Retinal pigment epithelial cell (primary cell): ENCODE measurements at regions not wholly inside any gene's neighbourhood (a gene's known extent, or its start where the extent isn't known, plus 50 kb on each side); places are given as distances from the start of the nearest gene placed in this dataset.
"Not testable (repeated sequence)": the region's sequence is repeated elsewhere in the genome, so short reads cannot be mapped to it uniquely, and the experiment has no call there.

ENCODE experiments used
- DNase-seq: peaks from one replicate; pipeline ENCODE4 v3.0.0-alpha.2; 2010; ENCODE audit warnings: low read depth
- H3K4me3 ChIP-seq: 2 replicates; pipeline ENCODE4 v1.5.1; 2011; ENCODE audit warnings: mild to moderate bottlenecking, low read length, control low read depth, moderate library complexity
- TF ChIP-seq, protein P1 (sequence below): conservative IDR thresholded peaks from 2 replicates; pipeline ENCODE4 v1.5.1; 2011; ENCODE audit warnings: low read depth, low read length, control low read depth, inconsistent platforms

DNA sequence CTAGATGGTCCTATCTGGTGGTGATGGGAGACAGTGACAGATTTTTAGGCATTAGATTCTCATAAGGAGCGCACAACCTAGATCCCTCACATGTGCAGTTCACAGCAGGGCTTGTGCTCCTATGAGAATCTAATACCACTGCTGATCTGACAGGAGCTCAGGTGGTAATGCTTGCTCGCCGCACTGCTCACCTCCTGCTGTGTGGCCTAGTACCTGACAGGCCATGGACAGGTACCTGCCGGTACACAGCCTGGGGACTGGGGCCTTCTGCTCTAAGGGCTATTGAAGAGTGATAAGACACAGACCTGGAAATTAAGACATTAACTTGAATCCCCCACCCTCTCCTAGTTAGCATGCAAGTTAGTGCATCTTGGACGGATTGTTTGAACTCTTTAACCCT, 64.4 kb downstream of the KLRB1 start:
- not testable (repeated sequence) for DNase-seq, H3K4me3 ChIP-seq

DNA sequence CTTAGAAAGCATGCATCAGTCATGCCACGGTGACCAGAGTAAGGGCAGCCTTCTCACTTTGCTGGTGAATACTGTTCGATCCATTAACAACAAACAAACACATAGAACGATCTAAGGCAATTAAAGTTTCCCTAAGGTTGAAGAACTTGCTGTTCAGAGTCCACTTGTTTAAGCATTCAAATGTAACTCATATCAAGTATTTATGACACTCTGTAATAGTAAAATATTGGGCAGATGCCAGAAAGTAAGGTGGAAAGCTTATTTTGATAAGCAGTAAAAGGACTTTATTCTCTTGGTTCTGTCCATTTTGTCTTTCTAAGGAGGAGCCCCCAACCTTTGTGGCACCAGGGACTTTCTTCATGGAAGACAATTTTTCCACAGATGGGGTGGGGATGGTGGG, 64.9 kb downstream of the KLRB1 start:
- not testable (repeated sequence) for DNase-seq, H3K4me3 ChIP-seq

DNA sequence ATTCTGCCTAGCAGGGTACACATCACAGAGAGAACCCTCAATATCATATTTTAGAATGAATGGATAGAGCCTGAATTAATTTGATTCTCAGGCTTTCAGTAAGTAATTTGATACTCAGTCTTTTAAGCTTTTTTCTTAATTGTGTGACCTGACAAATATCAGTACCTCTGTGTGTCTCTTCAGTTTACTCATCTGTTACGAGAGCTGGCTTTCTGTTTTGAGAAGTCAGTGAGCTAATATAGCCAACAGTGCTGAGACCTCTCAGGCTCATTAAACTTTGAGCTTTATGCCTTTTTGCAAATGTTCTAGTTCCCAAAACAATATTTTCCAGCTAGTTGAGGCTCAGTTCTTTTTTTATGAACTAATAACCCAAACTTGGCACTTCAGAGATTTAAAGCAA, 91.8 kb downstream of the KLRB1 start:
- not testable (repeated sequence) for DNase-seq

DNA sequence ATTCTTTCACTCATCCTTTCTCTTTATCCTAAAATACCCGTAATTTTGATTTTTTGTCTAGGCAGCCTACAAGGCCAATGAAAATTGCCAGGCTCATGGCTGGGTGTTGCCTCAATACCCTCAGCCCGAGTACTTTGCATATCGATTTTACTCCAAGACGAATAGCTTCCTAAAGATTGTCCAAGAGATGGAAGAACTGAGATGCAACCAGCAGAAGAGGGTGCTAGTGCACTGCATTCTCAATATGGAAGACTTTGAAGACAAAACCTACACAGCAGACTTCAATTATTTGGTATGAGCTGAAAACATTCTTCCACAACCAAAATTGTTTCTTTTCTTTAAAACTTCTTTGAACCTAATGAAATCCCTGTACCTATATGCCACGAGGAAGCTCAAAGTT, 95.0 kb downstream of the KLRB1 start:
- not testable (repeated sequence) for DNase-seq, H3K4me3 ChIP-seq

More for the DNA sequence above, 91.8 kb downstream of the KLRB1 start:
- H3K4me3 ChIP-seq, result not testable (repeated sequence)

DNA sequence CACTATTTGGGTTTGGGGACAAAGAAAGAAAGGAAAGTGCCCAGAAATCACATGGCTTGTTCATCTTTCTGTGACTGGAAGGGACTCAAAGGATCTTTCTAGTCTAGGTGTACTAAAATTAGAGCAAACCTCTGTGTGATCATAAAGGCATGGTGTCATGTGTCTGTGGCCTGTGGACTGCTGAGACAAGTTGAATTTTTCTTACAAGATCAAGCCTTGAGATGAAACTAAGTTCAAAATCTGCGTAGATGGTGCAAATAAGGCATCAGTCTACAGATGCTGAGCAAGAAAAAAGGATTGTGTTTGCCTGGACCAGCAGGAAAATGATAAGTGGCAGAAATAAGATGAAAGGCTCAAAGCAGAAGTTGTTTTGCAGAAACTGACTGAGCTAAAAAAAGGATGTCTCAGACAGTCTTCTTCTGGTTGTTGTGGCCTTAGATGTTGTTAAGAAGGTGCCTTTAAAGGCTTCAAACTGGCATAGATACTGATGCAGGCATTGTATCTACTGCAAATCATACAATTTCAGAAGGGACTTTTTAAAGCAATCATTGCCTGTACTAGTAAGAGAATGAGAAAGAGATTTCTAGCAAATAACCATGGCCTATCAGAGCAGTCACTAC, 97.2 kb downstream of the KLRB1 start:
- DNase-seq, H3K4me3 ChIP-seq: not testable (repeated sequence)

DNA sequence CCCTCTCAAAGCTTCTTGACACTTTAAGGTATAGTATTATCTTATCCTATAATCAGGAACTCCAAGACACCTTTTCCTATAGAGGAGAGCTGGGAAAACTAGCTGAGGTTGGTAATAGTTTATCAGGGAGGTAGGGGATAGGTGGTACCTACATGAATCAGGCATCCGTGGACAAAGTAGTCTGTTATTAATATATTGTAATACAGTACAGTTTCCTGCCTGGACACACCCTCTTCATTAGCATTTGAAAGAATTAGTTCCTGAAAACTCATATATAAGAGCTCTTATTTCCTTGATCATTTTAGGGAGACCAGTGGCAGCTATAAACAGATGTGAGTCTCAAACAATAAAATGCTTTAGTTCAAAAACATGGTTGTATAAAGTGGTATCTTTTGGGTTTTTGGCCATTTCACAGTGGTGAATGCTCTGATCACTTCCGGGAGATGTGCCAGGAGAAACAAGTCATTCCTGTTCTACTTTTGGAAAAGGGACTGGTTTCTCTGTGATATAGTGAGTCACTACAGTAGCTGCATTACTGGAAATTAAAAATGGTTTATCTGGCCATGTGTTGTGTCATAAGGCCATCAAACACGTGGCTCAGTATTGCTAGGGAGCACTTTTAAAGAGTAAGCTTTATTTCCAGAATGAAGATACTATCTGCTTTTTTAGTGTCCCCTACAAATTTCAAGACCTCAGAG, 98.1 kb downstream of the KLRB1 start:
- DNase-seq, result peak; percentile 7
- TF ChIP-seq, protein P1, sequence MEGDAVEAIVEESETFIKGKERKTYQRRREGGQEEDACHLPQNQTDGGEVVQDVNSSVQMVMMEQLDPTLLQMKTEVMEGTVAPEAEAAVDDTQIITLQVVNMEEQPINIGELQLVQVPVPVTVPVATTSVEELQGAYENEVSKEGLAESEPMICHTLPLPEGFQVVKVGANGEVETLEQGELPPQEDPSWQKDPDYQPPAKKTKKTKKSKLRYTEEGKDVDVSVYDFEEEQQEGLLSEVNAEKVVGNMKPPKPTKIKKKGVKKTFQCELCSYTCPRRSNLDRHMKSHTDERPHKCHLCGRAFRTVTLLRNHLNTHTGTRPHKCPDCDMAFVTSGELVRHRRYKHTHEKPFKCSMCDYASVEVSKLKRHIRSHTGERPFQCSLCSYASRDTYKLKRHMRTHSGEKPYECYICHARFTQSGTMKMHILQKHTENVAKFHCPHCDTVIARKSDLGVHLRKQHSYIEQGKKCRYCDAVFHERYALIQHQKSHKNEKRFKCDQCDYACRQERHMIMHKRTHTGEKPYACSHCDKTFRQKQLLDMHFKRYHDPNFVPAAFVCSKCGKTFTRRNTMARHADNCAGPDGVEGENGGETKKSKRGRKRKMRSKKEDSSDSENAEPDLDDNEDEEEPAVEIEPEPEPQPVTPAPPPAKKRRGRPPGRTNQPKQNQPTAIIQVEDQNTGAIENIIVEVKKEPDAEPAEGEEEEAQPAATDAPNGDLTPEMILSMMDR, result no peak
- H3K4me3 ChIP-seq, result no peak overlapping the region

DNA sequence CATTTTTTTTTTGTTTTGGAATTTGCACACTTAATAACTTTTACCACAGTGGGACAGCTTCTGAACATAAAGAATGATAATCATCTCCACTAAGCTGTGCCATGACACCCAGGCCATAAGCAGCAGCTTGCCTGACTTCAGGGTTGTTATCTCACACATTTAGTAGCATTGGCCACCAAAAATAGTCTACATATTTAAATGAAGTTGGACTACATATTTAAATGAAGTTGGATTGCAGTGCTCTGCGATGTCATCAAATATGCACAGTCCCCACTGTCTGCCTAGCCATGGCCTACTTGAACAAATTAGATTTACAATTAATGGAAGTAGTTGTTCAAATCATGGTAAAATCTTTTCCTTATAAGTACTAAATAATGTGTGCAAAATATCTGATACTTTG, 101.0 kb downstream of the KLRB1 start:
- H3K4me3 ChIP-seq, result no peak overlapping the region
- DNase-seq, result no peak
- TF ChIP-seq, protein P1, result no peak

DNA sequence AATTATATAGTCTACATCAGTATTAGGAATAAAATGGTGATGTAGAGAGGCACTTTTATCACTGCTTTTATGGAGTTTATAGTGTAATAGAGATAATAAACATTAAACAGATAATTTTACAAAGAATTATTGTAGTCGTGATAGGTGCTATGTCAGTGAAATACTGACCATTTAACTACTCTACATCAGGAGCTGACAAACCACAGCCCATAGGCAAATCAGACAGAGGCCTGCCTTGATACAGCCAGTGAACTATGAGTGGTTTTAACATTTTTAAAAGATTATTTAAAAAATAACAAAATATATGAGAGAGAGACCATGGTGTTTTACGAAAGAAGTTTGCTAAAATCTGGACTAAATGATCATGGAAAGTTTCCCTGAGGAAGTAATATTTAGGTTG, 104.3 kb downstream of the KLRB1 start:
- DNase-seq, H3K4me3 ChIP-seq: not testable (repeated sequence)

DNA sequence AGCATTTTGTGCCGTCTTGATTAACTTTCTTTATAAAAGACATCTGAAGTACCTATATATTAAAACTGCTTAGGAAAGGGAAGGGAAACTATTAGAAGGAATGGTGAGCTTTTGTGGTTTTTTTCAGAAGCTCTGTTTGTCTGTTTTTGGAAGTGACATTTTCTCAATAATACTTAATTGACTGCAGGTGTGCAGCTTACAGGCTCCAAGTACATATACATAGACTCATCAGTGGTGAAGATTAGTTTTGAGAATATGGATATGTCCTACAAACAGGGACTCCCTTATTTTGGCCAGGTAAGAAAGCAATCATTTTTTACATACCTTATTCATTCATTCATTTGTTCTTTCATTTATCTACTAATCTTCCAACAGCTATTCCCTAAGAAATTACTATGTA, 104.9 kb downstream of the KLRB1 start:
- DNase-seq, H3K4me3 ChIP-seq: not testable (repeated sequence)

DNA sequence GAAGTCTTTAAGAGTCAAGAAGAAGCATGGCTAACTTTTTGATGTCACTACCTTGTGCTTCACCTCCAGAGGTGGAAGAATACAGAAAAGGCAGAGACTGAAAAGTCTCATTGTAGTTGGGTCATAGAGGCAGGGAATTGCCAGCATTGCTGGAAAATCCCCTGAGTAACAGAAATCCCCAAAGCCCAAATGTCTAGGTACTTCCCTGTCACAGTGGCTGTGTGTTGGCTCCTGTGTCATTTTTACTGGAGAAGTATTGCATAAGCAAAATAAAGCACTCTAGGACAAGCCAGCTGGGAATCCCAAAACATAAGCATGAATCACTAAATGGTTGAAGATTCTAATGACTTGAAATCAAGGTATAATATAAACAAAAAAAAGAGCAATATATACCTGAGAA, 114.4 kb downstream of the KLRB1 start:
- DNase-seq, H3K4me3 ChIP-seq: not testable (repeated sequence)

DNA sequence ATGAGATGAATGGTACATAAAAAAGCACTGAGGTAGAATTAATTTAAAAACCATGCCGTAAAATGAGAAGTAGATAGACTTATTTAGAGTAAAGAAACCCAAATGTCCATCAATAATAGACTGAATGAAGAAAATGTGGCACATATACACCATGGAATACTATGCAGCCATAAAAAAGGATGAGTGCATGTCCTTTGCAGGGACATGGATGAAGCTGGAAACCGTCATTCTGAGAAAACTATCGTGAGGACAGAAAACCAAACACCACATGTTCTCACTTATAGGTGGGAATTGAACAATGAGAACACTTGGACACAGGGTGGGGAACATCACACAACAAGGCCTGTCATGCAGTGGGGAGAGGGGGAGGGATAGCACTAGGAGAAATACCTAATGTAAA, 126.4 kb downstream of the KLRB1 start:
- not testable (repeated sequence) for DNase-seq, H3K4me3 ChIP-seq

DNA sequence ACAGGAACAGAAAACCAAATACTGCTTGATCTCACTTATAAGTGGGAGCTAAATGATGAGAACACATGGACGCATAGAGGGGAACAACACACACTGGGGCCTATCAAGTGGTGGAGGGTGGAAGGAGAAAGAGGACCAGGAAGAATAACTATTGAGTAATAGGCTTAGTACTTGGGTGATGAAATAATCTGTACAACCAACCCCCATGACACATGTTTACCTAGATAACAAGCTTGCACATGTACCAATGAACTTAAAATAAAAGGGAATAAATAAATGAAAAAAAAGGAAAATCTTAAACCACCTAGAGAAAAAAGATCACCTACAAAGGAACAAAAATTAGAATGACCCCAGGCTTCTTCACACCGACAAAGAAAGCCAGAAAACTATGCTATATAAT, 133.5 kb downstream of the KLRB1 start:
- not testable (repeated sequence) for DNase-seq, H3K4me3 ChIP-seq

DNA sequence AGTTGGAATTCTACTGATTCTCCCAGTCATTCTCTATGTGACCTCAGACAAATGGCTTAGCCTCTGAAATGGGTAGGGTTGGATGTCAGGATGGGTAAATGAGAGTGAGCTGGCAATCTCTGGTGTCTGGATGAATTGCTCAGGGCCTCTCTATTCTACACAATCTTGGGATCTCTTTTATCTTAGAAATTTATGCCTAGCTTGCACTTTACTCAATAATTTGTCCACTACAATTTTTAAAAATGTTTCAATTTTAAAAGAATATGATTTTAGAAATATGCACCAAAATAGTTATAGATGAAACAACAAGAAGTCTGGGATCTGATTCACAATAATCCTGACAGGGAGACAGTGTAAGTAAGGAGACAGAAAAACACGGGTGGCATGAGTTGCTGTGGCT, 134.1 kb downstream of the KLRB1 start:
- DNase-seq, H3K4me3 ChIP-seq: not testable (repeated sequence)

DNA sequence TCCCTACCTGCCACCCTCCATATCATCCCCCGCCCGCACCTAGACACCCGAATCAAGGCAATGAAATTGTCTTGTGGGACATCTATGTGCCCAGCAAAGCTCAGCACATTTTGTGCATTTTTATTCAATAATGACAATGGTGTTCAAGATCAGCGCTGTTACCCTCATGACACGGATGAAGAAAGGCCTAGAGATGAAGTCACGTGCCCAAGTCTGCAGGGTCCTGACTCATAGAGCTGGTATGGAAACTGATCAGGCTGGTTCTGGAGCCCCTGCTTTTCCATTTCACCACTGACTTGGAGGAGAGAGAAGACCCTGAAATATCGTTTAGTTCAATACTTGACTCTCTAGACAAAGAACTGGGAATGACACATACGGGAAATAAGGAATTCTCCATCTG, 136.2 kb downstream of the KLRB1 start:
- not testable (repeated sequence) for H3K4me3 ChIP-seq, DNase-seq

DNA sequence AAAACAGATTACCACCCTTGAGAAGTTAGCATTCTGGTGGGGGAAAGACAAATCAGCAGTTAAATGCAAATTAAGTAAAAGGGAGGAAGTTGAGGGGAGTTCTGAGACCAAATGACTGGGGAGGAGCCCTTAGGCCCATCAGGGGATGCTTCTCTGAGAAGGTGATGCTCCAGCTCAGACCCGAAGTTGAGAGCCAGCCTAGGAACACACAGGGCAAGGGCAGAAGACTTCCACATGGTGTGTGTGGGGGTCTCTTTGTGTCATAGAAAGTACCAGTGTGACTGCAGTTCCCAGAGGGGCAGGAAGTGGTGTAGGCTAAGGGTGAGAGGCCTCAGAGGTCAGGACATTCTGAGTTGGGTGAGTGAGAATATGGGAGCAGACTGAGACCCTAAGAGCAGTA, 137.3 kb downstream of the KLRB1 start:
- not testable (repeated sequence) for DNase-seq

DNA sequence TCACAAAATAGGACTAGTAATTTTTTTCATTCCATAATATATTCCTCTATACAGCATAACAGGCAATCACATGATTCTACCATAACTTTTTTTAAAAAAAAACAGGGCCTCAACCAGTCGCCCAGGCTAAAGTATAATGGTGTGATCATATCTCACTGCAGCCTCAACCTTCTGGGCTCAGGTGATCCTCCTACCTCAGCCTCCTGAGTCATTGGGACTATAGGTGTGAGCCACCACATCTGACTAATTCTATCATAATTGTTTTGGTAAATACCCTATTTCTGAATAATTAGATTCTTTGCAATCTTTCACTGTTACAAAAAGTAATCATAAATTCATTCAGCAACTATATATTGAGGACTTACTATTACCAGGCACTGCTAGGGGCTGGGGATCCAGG, 137.8 kb downstream of the KLRB1 start:
- not testable (repeated sequence) for H3K4me3 ChIP-seq, DNase-seq

More for the DNA sequence above, 137.3 kb downstream of the KLRB1 start:
- H3K4me3 ChIP-seq, result not testable (repeated sequence)

DNA sequence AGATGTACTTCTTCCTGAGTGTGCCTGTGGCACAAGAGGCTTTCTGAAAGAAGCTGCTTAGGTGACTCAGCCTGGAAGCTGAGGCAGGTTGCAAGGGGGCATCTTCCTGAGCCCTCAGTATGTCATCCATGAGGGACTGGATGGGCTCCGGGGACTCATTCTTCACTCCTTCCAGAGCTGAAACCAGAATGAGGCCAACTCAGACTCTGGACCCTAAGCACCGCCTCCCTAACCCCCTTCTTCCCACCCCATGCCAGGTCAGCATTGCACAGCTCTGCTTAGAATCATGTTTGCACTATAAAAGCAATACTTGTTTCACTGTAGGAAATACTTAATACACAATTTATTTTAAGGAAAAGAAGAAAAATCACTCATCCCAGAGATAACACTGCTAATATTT, 138.3 kb downstream of the KLRB1 start:
- H3K4me3 ChIP-seq, DNase-seq: not testable (repeated sequence)
